Lower leg skin (tissue), 3 donors: ENCODE measurements at regions not wholly inside any gene's neighbourhood (a gene's known extent, or its start where the extent isn't known, plus 50 kb on each side); places are given as distances from the start of the nearest gene placed in this dataset.

ENCODE experiments used
- CTCF ChIP-seq, 3 donors: fragments of 450-650 bp; IDR thresholded peaks; one replicate each; pipeline ENCODE4 v1.5.1; 2016; ENCODE audit warnings: antibody characterized with exemption in 3 of 3, mild to moderate bottlenecking in 3 of 3, moderate library complexity in 2 of 3
- POLR2A ChIP-seq, 2 donors: fragments of 450-650 bp; IDR thresholded peaks; one replicate each; pipeline ENCODE4 v1.6.1; 2016 to 2017; ENCODE audit warnings: antibody characterized with exemption in 2 of 2, mild to moderate bottlenecking in 1 of 2, moderate library complexity in 1 of 2

- TF ChIP-seq POLR2A (IDR thresholded peaks at IDR 0.05) (no peak), CTCF (IDR thresholded peaks at IDR 0.05) (no peak)
Observed at GRCh38 chr1:29396438-29397255, 160.3 kb downstream of the PTPRU start.
